Activated CD8-positive, alpha-beta memory T cell treated with anti-CD3 and anti-CD28 coated beads, Interleukin-2, amount 50 U/mL, for 4 hours (primary cell): ENCODE measurements at regions not wholly inside any gene's neighbourhood (a gene's known extent, or its start where the extent isn't known, plus 50 kb on each side); places are given as distances from the start of the nearest gene placed in this dataset.
"Not testable (repeated sequence)": the region's sequence is repeated elsewhere in the genome, so short reads cannot be mapped to it uniquely, and the experiment has no call there.

Source experiments
- DNase-seq: peaks from one replicate; pipeline ENCODE4 v3.0.0-alpha.2; 2020

DNA sequence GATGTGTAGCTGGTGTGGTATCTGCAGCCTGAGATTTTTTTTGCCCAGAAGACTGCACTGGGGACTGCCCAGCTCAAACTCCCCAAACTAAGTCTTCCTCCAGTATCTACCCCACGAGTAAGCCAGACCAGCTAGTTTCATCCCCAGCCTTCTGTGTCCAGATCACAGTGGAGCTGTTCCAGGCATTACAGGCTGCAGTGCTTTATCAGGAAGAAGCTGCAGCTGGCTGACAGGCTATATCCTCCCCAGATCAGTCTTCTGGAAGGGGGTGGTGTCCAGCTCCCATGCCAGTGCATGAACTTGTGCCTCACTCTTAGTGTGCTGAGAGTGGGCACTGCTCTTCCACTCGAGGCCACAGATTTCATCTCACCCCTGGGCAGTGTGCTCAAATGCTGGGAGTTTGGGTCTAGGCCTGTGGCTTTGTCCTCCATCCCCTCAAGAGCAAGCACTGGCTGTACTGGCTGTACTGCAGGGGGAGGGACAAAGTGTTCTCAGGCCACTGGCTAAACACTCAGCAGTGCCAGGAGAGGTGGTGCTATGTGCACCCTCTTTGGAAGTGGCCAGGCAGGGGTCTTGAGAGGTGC, 679.1 kb upstream of the COBL start:
- DNase-seq = no peak

DNA sequence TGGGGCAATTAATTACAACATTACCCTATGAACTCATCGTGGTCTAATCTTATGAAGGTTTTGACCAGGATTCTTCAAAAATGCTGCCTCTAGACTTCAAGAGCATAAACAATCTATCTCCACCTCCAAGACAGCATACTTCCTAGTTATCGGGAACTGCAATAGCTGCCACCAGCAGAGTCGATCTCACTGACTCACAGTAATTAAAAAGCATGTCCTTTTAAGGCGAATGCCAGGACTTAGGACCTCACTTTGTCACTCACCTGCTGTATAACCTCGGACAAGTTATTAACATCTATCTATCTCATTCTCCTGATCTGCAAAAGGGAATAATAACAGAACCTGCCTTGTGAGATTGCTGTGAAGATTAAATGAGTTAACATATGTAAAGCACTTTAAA, 666.0 kb upstream of the COBL start:
- DNase-seq = no peak

DNA sequence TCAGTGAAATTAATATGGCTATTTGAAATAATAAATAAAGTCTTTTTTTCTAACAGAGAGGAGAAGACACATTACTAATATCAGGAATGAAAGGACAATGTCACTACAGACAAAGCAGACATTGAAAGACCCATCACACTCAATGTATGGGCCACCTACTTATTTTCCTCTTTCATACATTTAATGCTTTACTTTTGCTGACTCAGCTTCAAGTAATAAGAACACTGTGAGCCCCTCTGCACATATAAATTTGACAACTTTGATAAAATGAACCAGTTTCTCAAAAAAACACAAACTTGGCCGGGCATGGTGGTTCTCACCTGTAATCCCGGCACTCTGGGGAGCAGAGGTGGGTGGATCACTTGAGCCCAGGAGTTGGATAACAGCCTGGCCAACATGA, 664.2 kb upstream of the COBL start:
- no peak for DNase-seq

DNA sequence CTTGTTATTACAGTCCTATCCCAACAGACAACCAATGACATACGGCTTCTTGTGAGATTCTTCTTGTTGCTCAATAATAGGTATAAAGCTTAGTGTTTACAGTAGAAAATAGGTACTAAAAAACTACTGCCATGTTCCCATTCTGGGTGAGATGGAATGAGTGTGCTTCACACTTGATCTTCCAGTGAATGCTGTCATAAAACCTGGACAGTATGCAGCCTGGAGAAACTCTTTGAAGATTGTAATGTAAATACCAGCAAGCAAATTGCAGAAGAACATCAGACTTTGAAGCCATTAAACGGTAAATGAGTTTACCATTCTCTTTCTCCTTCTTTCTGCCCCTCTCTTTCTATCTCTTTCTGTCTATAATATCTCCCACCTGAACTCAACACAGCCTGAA, 663.7 kb upstream of the COBL start:
- no peak for DNase-seq

DNA sequence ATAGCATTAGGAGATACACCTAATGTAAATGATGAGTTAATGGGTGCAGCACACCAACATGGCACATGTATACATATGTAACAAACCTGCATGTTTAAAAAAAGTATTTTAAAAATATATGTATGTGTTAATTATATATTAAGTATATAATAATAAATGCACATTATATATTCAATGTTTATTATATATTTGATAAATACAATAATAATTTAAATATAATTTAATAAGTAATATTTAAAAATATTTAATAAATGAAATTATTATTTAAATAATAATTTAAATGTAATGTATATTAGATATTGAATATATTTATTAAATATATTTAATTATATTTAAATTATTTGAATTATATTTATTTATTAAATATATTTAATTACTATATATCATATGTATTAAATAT, 661.3 kb upstream of the COBL start:
- DNase-seq = no peak

DNA sequence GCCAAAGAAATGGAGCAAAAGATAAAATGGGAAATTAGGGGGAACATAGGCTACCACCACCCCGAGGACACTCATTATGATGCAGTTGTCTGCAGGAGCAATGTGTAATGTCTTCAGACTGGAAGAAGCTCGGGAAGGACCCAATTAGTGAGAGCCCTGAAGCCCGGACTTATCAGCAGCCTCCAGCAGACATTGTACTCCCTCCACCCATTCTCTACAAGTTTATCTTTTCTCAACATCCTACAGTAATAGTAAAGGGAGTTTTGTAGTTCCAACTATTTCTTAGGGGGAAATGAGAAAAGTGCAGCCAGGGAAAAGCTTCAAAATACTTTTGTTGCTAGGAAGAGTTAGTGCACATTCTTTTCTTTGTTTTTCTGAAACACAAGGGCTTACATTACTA, 657.3 kb upstream of the COBL start:
- no peak for DNase-seq

DNA sequence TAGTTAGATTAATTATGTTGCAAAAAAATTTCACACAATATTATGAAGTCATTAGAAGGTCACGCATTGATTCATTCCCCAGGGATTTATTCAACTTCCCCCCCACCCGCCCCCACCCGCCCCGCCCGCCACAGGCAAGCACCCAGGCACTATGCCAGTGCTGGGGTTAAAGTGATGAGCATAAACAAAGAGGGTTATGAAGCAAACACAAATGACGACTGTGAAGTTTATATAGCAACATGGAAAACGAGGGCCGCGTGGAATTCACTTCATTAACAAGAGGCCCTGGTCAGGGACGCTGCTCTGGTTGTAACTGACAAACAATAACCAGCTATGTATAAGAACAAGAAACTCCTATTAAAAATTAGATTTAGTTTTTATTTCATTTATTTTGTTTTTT, 656.5 kb upstream of the COBL start:
- no peak for DNase-seq

DNA sequence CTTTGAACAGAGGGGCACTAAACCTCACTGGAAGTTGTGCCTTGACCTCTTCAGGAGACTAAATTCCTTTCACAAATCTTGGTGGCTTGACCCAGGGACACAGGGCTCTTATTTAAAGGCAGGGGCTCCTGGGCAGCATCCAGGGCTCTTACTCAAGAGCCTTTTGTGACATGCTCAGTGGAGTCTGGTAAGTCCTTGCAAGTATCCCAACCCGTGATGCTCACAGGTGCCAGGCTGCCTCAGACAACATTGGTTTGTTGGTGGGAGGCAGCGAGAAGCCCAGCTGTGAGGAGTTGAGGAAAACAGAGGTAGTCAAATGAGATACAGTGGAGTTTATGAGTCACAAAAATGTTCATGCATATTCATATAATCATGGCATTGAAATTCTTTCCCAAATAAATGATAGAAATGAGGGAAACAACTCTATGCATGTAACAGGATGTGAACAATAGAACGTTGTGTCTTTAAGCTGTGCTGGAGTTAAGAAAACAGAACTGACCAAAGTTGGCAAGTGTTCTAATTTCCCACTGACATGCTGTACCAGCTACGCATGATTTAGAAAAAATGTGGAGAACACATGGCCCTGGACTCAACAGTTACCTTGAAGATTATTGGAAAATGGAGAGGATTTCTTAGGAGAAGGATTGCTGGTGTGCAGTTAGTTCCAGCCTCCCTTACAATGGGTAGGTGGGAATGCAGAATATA, 654.5 kb upstream of the COBL start:
- DNase-seq = no peak

DNA sequence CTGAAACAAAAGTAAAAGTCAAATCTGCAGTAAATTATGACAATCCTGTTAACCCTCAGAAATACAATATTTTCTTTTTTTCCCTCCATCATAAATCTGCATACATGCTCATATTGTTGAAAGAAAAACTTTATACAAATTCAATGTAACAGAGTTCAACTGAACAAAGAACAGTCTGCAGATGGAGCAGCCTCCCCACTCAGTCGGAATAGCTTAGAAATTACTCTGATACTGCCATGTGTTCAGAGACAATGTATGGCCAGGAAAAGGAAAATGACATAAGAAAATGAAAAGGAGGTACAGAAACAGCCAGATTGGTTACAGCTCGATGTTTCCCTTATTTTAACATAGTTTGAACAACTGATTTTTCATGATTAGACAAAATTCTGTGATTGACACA, 651.9 kb upstream of the COBL start:
- no peak for DNase-seq

DNA sequence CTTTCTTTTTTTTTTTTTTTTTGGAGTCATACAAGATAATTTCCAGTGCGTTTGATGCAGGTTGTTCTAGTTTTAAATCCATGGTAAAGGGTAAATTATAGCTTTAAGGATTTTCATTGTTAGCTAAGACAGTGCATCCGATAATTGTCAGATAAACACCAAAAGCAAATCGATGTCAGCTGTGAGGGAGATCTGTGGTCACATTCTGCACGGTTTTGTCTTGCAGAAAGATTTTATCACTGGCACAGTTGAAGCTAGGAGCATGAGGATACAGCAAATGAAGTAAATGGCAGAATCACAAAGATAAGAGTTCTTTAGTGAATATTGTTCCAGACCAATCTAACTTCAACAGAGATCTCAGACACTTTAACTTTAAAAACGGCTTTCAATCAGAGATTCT, 648.8 kb upstream of the COBL start:
- no peak for DNase-seq

DNA sequence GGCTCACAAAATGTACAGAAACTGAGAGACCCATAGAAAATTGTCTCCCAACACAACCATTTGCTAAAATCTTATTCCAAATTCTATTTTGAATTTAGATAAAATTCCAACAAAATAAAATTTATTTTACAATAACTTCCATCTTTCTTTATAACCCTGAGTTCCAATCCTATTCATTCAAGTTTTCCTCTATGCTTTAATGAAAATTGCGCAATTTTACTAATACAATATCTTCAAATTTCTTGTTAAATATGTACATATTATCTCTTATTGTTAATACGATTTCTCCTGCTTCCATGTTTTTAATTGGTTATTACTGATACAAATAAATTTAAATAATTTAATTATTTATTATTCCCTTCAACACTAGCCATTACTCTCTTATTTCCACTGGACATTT, 645.2 kb upstream of the COBL start:
- no peak for DNase-seq

DNA sequence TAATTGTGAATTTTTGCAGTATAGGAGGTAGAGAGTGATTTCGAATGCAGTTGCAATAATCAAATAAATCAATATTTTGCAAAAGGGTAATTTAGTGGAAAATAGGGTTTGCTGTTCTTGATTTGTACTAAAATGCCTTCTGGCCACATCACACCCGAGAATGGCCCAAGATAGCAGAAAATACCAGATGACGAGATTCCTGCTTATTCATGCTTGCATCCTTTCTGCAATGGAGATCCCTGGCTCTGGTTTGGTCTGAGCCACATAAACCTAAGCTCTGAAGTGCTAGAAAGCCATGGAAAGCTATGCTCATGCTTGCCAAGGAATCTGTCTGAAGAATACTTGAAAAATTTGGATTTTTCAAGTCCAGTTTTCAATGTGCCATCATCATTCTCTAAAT, 634.2 kb upstream of the COBL start:
- DNase-seq = no peak

DNA sequence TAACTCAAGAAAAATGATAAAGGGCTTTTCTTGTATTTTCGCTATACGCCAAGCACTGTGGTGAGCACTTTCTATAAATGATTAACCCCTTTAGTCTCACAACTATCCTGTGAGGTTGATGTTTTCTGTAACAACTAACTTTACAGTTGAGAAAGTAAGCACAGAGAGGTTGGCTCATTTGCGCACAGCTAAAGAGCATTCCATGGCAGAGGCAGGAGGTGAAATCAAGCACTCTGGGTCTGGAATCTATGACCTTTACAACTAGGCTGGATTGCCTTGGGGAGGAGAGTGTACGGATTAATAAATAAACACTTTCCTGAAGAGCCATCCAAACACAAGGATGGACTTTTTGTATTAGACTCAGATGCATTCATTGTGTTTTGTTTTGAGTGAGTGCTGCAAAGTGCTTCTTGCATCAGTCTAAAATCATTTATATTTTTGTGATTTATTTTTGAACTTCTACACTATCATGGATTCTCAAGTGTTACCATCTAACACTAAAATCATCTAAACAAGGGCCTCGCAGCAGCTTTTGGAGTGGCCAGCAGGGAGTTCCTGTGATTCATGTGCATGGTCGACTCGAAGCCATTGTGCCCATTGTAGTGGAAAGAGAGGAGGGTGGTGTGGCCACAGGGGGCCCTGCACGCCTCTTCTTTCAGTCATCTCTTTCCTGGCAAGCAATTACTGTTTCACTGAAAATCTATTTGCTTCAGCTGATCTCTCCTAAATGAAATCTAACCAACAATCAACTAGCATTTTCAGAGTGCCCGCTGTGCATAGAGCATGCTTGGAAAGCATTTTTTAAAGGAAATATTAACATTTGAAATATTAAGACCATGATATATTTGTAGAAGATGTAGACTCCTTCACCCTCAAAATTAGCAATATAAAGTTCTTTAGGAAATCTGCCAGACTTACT, 633.4 kb upstream of the COBL start:
- DNase-seq = no peak

DNA sequence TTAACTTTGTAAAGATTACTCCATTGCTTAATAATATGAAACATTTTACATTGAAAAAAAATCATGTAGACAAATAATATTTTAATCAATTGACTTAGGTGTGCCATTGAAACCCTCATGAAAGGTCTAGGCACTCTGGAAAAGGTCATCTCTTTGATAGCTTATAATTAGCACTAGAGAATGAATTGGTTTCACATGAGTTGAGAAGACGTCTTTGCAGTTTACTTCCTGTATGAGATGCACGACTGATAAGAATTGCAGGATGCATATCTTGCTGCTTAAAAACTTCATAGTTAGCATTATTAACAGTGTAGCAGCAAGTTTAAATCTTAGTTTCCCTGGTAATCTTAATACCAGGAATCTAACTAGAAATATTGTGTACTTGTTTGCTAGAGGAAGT, 614.2 kb upstream of the COBL start:
- no peak for DNase-seq

DNA sequence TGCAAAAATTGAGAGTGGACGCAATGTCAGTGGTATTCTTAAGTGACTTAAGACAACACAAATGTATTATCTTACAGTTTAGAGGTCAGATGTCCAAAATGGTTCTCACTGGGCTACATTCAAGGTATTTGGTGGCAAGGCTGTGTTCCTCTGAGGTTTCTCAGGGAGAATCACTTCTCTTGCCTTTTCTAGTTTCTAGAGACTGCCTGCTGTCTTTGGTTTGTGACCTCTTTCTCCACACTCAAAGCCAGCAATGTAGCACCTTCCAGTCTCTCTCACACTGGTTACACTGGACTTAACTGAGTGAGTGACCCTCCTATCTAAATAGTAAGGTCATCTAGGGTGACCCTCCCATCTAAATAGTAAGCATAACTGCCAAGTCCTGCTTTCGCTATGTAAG, 613.2 kb upstream of the COBL start:
- no peak for DNase-seq

DNA sequence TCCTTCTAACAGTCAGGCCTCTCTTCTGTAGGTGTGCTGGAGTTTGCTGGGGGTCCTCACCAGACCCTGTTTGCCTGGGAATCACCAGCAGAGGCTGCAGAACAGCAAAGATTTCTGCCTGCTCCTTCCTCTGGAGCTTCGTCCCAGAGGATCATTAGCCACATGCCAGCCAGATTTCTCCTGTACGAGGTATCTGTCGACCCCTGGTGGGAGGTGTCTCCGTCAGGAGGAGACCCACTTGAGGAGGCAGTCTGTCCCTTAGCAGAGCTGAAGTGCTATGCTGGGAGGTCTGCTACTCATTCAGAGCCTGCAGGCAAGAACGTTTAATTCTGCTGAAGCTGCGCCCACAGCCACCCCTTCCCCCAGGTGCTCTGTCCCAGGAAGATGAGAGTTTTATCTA, 611.1 kb upstream of the COBL start:
- no peak for DNase-seq

DNA sequence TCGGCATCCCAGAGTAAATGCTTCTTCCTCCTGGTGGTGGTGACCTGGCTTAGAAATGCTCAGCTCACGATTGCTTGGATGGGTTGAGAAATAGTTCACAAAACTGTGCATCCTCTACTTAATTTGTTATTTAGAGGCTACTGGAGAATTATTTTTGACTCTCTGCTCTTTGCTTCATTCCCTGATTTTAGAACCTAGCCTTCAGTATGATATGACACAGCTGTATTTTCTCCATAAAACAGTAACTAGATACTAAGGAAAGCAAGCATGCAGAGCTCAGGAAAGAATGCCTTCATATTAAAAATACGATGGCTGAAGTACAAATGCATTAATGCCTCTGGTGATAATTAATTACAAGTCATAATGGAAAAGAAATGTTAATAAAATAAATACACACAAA, 602.0 kb upstream of the COBL start:
- no peak for DNase-seq

DNA sequence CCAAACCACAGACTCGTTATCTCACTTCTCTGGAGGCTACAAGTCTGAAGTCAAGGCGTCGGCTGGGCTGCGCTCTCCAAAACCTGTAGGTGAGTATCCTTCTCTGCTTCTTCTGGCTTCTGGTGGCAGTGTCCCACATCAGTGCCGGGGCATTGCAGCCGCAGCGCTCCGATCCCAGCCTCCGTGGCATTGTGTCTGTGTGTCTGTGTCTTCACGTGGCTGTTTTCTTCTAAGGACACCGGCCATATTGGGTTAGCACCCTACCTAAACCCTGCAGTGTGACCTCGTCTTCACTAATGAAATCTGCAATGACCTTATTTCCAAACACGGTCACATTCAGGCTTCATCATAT, 584.9 kb upstream of the COBL start:
- no peak for DNase-seq

DNA sequence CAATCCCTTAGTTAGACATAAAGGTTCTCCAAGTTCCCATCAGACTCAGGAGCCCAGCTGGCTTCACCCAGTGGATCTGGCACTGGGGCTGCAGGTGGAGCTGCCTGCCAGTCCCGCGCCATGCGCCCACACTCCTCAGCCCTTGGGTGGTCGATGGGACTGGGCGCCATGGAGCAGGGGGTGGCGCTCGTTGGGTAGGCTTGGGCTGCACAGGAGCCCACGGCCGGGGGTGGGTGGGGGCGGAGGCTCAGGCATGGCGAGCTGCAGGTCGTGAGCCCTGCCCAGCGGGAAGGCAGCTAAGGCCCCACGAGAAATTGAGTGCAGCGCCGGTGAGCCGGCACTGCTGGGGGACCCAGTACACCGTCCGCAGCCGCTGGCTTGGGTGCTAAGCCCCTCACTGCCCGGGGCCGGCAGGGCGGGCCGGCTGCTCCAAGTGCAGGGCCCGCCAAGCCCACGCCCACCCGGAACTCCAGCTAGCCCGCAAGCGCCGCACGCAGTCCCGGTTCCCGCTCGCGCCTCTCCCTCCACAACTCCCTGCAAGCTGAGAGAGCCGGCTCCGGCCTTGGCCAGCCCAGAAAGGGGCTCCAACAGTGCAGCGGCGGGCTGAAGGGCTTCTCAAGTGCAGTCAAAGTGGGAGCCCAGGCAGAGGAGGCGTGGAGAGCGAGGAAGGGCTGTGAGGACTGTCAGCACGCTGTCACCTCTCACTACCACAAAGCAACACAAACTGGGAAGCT, 584.3 kb upstream of the COBL start:
- not testable (repeated sequence) for DNase-seq

DNA sequence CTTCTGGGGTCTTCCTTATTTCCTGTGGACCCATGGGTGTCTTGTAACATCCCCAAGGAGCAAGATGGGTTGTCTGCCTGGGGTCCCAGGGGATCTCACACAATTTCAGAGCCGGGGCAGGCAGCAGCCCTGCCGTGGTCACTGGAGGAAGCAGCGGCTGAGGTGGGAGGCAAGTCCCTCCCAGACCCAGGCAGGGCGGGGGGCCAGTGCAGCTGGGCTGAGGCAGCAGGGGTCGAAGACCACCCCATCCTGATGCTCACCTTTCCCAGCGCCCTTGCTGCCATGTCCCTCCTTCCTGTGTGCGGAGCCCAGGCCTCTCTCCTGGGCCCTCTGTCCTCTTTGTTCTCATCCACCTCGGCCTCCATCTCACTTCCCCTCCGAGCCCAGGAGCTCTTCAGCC, 583.0 kb upstream of the COBL start:
- DNase-seq = no peak

DNA sequence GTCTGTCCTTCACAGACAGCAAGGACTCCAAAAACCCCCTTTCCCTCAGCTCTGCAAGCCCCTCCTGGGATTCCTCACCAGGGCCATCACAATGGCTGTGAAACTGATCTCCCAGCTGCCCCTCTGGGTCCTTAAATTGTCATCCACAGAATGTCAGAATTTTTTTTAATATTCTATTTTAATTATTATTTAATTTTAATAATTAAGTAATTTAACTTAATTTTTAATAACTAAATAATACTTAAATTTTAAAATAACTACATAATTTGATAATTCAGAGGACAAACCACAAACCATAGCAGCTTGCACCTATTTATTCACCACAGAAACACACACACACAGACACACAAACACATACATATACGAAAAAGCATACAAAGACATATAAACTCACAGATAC, 565.8 kb upstream of the COBL start:
- DNase-seq = no peak

DNA sequence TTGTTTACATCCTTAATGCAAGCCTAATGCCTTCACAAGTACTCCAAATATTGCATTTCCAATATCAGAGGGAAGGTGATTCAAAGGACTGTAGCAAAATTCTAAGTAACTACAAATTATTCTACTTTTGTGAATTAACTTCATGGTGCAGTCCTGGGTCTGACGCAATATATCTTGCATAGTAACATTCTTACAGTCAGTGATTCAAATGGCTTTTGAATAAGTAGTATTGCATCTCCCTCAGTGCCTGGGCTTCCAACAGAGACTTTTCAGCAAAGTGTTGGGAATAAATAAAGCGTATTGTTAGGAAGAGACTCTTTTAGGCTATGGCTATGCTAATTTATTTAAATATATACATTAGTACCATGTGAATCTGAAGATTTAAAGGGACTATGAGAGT, 564.7 kb upstream of the COBL start:
- DNase-seq = no peak

DNA sequence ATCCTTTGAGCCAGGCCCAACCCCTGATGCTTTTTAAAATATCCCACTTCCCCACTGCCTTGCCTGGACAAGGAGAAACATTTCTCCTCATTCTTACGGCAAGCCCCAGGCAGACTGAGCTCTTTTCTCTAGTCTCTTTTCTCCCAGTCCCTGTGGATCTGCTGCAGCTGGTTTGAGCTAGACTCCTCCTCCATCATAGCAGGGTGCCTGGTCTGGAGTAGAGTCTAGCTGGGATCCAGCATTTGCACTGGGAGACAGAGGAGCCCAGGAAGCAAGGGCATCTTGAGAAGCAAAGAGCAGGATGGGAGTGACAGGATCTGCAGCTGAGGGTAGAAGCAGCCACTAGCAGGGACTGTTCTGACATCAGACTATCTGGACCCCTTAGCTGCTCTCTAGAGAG, 562.3 kb upstream of the COBL start:
- DNase-seq = no peak

DNA sequence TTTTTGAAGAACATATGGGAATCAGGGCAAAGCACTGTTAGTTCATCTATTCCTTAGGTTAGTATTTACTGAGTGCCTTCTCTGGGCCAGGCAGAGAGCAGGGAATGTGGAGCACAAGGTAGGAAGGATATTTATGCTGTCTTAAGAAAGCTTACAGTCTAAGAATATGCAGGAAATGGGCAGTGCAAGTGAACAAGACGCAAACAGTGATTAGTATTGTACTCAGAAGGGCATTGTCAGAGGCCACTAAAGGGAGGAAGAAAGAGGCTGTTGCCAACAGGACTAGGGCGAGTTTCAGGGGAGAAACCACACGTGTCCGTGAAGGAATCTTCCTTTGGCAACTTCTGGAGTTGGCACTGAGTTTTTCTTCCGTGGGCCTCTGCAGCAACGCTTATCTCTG, 552.8 kb upstream of the COBL start:
- no peak for DNase-seq
